GM18508 (cell line): ENCODE measurements at regions not wholly inside any gene's neighbourhood (a gene's known extent, or its start where the extent isn't known, plus 50 kb on each side); places are given as distances from the start of the nearest gene placed in this dataset.
"Not testable (repeated sequence)": the region's sequence is repeated elsewhere in the genome, so short reads cannot be mapped to it uniquely, and the experiment has no call there.

ENCODE experiments used
- ATAC-seq: cut with Tn5 transposase; IDR thresholded peaks from one replicate; pipeline ENCODE4 v1.9.1; 2021; ENCODE audit warnings: moderate number of reproducible peaks; ENCODE audit not compliant: insufficient read depth, unreplicated experiment

DNA sequence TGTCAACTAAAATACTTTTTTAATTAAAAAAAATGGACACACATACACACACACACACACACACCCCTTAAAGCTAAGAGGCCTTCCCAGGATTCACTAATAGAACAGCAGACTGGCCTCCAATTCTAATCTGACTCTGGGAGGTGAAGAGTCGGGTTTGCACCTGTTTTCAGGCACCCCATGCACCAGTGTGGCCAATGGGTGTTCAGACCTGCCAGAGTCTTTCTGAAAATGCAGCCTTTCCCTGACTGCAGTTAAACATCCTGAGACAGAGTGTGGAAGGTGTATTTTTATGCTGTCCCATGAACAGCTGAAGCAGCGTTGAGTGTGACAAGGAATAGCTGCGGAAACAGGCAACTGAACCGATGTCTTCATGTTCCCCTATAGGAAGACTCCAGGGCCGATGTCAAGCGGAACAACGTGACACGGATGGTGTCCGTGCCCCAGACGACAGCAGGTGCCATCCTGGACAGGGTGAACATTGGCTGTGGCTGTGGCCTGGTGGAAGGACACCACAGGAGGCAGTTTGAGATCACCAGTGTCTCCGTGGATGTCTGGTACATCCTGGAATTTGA, 74.6 kb upstream of the LYZL2 start:
- no peak for ATAC-seq

DNA sequence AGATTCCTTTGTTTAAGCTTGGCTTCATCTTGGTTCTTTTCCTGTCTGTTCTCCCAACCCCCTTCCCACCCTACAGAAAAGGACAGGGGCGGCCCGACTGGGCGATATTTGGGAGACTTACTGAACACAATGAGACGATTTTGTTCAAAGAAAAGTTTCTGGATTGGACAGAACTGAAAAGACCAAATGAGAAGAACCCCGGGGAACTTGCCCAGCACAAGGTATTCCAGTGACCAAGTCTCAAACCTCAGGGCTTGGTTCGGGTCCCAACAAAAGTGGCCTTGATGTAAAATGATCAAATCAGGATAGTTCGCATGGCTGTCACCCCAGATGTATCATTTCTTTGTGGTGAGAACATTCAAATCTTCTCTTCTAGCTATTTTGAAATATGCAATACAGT, 73.9 kb upstream of the LYZL2 start:
- ATAC-seq, result not testable (repeated sequence)

DNA sequence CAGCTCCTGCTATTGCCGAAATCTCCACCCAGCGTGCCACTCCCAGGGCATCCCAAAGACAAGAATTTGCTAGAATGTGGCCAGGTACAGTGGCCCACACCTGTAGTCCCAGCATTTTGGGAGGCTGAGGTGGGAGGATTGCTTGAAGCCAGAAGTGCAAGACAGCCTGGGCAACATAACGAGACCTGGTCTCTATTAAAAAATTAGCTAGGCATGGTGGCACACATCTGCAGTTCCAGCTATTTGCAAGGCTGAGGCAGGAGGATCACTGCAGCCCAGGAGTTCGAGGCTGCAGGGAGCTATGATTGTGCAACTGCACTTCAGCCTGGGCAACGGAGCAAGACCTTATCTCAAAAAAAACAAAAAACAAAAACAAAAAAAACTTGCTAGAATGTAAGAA, 73.3 kb upstream of the LYZL2 start:
- ATAC-seq, result no peak

DNA sequence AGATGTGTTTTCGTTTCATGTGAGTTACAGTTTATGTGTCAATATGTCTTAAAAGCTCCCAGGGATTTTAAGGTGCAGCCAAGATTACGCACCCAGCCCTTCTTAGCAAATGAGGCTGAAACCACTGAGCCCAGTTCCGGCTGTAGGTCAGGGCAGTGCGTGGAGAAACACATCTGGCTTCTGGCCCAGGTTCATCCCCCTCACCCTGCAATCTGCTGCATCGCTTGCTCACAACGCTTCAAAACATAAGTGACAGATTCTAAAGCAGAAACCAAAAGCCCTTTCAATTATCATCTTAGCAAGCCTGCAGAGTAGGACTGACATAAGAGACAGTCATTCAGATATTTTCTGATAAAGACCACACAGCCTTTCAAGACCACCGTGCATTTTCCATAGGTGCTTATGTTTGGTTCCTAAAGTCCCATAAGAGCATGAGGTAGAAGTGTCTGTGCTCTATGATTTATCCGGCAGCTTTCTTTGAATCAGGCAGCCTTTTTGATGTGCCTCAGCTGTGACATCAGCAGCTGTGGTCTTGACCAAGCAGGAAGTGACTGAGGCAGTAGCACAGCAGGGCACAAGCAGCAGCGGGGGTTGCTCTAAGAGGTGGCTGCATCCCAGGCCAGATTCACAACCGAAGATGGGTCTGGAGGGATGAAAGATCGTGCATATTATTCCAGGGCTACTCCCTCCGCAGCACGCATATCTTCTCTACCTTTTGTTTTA, 72.1 kb upstream of the LYZL2 start:
- peak; percentile 27 for ATAC-seq

DNA sequence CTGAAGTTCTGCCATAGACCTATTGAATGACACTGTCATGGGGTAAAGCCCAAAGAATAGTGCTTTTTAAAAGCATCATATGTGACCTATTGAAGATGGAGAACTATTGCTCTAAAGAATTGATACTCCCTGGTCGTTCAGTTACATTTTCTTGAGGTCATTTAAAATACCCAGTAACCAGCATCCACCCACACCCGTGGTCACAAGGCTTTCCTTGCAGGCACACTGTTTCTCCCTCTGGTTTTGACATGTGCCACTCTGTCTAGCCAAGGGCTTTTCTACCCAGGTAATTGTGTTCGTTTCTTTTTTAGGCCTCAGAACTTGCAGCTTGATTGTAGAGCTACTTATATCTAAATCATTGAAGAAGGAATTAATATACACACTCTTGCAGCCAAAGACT, 68.3 kb upstream of the LYZL2 start:
- no peak for ATAC-seq

DNA sequence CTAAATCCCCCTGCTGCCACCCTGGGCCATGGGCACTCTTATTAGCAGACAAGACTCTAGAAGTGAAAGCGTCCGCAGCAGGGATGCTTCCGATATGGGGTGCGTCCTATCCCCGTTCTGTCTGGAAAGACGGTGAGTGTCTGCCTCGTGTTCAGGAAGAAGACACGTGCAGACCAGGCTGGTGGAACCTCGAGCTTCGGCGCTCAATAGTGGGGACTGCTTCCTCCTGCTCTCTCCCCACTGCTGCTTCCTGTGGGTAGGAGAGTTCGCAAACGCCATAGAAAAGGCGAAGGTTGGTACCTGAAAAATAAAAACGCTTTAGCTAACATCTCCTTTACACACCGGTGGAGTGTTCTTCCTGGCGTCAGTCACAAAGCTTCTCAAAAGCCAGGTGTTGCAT, 67.7 kb upstream of the LYZL2 start:
- ATAC-seq, result not testable (repeated sequence)

DNA sequence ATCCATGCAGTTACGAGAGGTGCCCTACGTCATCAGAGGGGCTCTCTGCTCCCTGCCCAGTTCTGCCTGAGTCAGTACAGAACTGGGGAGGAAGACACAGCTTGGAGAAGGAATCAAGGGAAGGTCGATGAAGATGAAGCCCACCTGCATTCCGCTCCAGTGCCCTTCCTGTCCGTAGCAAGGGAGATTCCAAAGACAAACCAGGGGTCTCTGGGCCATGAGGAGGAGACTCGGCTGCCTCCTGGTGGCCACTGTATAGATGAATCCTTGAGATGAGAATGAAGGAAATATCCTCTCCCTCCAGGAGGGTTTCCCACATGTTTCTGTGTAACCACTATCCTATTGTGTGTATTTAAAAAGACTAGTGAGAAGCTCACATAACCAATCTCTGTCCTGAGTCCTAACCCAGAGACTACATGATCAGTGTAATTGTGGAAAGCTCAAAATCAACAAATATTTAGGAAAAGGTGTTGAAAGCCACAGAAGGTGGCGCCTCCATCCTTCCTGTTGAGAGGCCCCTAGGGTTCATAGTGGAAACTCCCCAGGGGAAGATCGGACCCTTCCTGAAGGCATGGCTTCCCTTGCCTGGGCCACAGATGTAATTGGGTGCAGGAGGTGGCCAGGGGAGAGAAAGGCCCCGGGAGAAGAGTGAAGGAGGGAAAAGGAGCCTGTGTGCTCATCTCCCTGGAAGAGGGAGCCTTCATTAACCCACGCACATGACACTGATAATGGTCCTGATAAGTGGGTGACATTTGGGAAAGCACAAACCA, 67.0 kb upstream of the LYZL2 start:
- ATAC-seq, result not testable (repeated sequence)

DNA sequence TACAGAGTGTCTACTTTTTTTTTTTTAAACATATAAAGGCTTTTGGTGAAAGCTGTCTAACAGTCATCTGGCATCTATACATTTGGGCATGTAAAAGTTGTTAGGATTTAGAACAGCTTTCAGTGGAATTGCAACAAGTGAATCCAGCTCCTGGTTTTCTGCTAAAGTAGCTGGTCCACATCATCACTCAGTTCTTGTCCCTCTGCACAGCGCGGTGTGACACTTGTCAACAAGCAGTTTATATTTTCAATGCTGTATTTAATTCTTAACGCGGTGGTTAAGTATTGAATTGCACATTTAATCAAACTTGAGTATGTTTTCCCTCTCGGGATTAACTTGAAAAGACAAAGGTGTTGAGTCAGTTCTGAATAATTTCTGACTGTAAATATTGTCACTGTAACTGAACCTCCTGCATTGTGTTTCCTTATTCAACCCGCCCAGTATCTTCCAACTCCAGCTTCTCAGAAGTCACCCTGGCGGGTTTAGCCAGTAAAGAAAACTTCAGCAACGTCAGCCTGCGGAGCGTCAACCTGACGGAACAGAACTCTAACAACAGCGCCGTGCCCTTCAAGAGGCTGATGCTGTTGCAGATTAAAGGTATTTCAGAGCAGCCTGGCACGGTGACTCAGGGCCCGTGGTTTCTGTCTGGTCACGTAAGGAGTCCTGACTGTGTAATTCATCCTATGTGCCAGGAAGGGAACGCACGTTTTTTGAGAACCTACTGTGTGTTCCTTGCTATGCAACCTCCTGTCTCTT, 66.1 kb upstream of the LYZL2 start:
- not testable (repeated sequence) for ATAC-seq

DNA sequence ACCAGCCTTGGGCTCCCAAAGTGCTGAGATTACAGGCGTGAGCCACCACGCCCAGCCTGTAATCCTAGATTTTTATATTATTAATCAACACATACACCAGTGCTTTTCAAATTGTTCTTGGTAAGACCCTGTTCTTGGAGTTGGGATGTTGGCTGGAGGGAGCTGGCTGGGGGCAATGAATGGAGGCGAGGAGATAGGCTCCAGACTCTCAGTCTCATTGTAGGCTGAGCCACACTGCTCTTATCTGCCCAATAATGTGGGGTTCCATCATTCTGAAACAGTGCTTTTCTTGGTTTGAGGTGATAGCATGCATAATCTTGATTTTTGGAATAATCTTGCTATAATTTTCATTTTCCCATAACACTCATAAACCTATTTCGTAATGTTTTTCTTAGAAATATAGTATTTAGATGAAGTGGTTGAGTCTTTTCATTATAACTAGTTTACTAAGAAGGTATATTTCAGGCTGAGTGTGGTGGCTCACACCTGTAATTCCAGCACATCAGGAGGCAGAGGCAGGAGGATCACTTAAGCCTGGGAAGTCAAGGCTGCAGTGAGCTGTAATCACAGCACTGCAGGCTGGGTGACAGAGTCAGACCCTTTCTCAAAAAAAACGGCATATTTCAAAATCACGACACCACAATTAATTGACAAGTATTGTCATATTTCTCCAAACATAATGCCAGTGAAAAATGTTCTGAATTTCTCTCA, 65.1 kb upstream of the LYZL2 start:
- ATAC-seq, result no peak

DNA sequence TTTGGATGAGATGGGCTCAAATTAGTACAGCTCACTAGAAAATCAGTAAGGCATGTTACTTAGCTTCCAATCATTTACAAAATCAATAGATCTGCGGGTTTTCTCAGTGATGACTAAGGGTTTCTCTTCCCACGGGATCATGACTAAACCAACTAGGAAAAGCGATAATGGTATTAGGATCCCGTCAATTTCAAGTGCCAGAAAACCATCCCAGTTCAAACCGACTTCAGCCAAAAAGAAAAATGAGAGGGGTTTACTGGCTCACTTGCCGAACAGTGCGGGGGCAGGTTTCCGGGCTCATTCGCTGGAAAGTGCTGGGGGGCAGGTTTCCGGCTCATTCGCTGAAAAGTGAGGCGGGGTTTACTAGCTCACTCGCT, 62.1 kb upstream of the LYZL2 start:
- ATAC-seq, result no peak

DNA sequence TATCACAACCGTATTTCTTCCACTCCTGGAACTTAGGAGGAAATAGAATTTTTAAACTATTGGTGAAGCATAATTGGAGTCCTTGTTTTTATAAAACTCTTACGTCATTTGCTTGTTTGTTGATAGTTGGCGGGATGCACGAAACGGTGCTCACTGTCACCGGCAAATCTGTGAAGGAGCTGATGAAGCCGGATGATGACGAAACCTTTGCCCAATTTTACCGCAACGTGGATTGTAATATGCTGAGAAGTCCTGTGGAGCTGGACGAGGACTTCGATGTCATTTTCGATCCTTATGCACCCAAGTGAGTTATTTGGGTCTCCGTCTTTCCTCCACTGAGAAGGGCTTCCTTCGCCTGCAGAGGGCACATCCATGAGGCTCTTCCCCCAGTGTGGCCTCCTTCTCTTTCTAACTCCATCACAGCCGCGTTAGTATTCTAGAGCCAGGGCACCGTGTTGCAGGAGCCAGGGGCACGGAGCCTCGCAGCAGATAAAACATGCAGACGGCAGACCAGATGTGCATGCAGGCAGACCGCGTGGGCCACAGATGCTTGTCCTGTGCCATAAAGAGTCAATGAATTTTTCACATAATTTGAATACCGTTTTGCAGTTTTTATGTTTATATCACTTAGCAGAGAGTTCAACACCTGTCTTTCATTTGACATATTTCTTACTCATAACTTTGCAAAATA, 61.5 kb upstream of the LYZL2 start:
- not testable (repeated sequence) for ATAC-seq

DNA sequence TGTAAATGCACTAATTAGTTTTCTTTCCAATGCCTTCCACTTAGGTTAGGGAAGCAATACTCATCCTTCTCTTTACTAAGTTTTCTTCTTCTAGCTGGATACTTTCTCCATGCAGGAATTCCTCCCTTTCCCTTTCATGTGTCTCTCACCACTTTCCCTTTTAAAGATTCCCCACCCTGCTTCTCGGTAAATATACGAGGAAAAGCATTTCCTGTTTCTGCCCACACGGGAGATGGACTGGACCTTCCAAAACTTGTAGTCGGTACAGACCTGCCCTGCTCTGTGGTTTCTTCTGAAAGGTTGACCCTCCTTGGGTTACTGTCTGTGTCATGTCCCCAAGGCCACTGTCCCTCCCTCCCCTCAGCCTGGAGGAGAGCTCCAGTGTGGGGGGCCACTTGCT, 58.9 kb upstream of the LYZL2 start:
- no peak for ATAC-seq

DNA sequence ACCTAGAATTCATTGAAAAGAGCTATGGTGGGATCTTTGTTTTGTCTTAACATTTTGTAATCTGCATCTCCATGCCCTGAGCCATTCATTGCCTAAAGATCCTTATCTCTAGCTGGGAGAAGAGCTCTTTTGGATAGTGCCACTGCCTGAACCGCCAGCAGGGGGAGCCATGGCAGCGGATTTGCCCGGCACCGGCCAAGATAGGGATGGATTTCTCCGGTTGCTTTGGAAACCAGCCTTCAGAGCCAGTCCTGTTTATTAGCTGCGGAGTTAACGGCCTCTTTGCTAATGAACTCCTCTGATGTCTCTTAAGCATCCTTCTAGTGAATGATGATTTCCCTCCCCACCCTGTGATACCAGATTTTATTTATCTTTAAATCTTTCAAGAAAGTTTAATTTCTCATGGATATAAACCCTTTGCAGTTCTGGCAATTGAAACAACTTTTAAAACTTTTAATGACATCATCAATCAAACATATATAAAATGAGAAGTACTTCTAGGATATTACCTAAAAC, 58.2 kb upstream of the LYZL2 start:
- ATAC-seq, result peak; percentile 64

DNA sequence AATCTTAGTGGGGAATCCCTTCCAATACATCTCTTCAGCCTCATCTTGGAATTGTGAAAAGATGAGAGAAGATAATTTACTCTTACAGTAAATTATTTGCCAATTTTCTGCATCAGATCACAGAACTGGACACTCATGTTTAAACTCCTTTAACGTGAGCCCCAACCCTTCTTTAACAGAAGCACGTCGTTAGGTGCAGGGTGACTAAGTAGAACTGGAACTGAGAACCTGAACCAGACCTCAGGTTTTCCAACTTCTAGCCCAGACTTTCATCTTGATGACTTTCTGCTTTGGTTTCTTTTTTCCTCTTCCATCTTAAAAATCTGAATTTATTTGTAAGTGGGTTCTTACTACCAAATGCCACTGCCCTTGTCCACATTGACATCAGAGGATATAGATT, 57.2 kb upstream of the LYZL2 start:
- no peak for ATAC-seq

DNA sequence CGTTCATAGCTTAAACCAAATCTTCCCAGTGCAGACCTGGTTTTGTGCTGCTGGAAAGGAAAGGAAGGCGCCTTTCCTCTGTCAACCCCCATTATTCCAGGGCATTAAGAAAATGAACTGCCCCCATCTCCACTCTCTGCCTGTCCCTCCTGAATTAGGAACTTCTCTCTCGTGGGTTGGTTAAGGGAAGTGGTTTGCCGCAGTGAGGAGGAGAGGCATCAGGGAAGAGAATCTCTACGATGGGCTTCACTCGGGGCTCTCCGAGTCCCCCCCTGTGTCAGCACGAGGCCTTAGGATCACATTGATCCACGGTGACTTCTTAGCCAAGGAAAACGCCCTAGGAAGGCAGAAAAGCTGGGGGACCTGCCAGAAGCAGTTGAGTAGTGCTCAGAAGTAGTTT, 53.9 kb upstream of the LYZL2 start:
- no peak for ATAC-seq

DNA sequence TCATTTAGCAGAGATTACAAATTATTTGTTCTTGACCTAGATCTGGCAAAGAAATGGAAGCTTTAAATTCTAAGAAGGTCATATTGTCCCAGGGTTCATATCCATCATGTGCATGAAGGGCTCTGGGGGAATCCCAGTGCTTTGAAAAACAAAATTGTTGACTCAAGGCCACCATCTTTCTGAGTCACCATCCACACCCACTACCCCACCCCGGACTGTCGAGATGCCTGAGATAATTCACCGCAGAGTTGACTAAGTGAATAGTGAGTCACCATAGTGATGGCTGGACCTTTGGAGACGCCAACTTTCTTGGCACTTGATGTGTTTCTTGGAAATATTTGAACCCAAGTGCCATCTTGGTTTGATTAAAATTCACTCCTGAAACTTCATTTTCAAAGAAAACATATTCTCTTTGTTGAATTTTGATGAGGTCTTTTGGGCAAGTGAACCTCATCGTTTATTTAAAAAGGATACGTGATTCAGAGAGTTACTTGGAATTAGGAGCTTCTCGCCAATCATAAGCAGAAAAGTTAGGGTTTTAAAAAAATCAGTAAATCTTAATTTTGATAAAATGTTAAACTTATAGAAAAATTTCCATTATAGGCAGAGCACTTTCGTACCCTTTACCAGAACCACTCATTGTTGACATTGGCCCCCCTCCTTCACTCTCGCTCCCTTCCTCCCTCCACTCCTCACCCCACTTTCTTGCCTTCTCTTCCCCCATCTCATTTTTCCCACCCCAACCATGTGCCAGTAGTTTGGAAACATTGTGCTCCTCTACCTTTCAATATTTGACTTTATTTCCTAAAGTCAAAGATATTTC, 53.0 kb upstream of the LYZL2 start:
- ATAC-seq, result not testable (repeated sequence)

DNA sequence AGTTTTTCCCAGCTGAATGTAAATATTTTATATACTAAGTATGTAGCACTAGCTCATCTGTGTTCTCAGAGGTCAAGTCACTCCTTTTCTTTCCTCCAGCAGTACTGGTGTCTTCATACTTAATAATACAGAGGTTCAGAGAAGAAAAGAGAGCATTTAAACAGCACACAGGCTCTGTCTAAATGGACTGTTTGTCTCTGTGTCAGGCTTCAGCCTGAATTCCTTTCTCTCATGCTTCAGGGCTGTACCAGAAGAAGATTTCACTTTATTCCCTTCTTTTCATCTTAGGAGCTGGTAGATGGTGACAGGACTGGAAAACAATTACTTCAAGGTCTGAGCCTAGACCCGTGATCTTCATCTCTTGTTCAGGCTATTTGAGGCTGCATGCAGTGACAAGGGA, 51.4 kb upstream of the LYZL2 start:
- ATAC-seq, result no peak
